HepG2 (cell line): ENCODE measurements at regions not wholly inside any gene's neighbourhood (a gene's known extent, or its start where the extent isn't known, plus 50 kb on each side); places are given as distances from the start of the nearest gene placed in this dataset.

Experiments
- ATAC-seq: fragments of 200-7000 bp; cut with Tn5 transposase; 3 replicates; pipeline ENCODE4 v1.9.1; 2020; ENCODE audit warnings: mild to moderate bottlenecking, moderate library complexity
- BruUV-seq: library from RNA; stranded (reverse); fragments of 400-500 nt; replicated peaks from 2 replicates; lab custom pipeline; 2021; lab: Mats Ljungman, UMichigan
- CTCF ChIA-PET: fragments of 300-600 bp; formaldehyde crosslinking; extraction: SDS; loops from one replicate; lab custom pipeline; 2021; ENCODE audit warnings: low total read pairs, inconsistent platforms, low intra/inter-chr PET ratio; lab: Yijun Ruan, JAX
- POLR2A ChIA-PET: fragments of 350-600 bp; sonication (Branson Sonifier 250); formaldehyde crosslinking; loops from one replicate; lab custom pipeline; 2020; ENCODE audit warnings: antibody characterized with exemption, inconsistent platforms; lab: Yijun Ruan, JAX
- DNase-seq: peaks from one replicate; pipeline ENCODE4 v3.0.0-alpha.2; 2015; ENCODE audit warnings: low spot score
- FAIRE-seq: peaks from 3 replicates; lab custom pipeline; 2011; peaks lifted over from hg19 to GRCh38; lab: Jason Lieb, UNC
- H2AFZ ChIP-seq: one replicate; pipeline ENCODE4 v1.6.1; 2011; ENCODE audit warnings: low read length, inconsistent platforms
- H3K27ac ChIP-seq: fragments of 300-600 bp; 3 replicates; pipeline ENCODE4 v1.8.0; 2011; ENCODE audit warnings: mixed run types, mild to moderate bottlenecking, mixed read lengths, low read length, inconsistent platforms; ENCODE audit not compliant: insufficient read depth; ENCODE audit errors: extremely low read length
- H3K27me3 ChIP-seq, 2 experiments: fragments of 200-600 bp in 1 of 2; 2 replicates in 1 of 2; 3 replicates in 1 of 2; pipeline versions ENCODE4 v1.6.0 to v1.8.0; 2011; ENCODE audit warnings: low read length in 2 of 2, mild to moderate bottlenecking in 2 of 2, moderate library complexity in 2 of 2, inconsistent platforms in 1 of 2; ENCODE audit not compliant: insufficient read depth in 2 of 2, control insufficient read depth in 1 of 2
- H3K36me3 ChIP-seq, 2 experiments: fragments of 200-600 bp in 1 of 2; replicated peaks in 1 of 2; 2 replicates in 1 of 2; 3 replicates in 1 of 2; pipeline versions ENCODE4 v1.5.1 to v1.8.0; 2011; ENCODE audit warnings: low read length in 2 of 2, inconsistent platforms in 1 of 2; ENCODE audit not compliant: insufficient read depth in 2 of 2, control insufficient read depth in 1 of 2
- H3K4me1 ChIP-seq: 2 replicates; pipeline ENCODE4 v1.5.1; 2012; ENCODE audit warnings: low read length, inconsistent platforms; ENCODE audit not compliant: insufficient read depth
- H3K4me2 ChIP-seq: 2 replicates; pipeline ENCODE4 v1.6.0; 2011; ENCODE audit warnings: low read depth, low read length, inconsistent platforms
- H3K4me3 ChIP-seq, 3 experiments: fragments of 200-600 bp in 1 of 3; sonication (generic), shearing (Covaris generic) in 1 of 3; replicated peaks in 1 of 3; 2 replicates each; pipeline ENCODE4 v1.5.1; 2011 to 2016; ENCODE audit warnings: low read length in 3 of 3, inconsistent platforms in 2 of 3, low read depth in 2 of 3, mild to moderate bottlenecking in 2 of 3, control low read depth in 1 of 3, mixed read lengths in 1 of 3; ENCODE audit not compliant: insufficient read depth in 1 of 3
- H3K79me2 ChIP-seq: one replicate; pipeline ENCODE4 v1.6.1; 2011; ENCODE audit warnings: low read length, inconsistent platforms; ENCODE audit not compliant: insufficient read depth
- H3K9ac ChIP-seq: 2 replicates; pipeline ENCODE4 v1.6.0; 2011; ENCODE audit warnings: mild to moderate bottlenecking, low read depth, low read length, inconsistent platforms; ENCODE audit not compliant: insufficient read depth
- H3K9me3 ChIP-seq: 2 replicates; pipeline ENCODE4 v1.5.1; 2012; ENCODE audit warnings: mild to moderate bottlenecking, low read length
- H4K20me1 ChIP-seq: 2 replicates; pipeline ENCODE4 v1.6.0; 2011; ENCODE audit warnings: inconsistent platforms, mild to moderate bottlenecking, low read length, moderate library complexity; ENCODE audit not compliant: insufficient read depth
- DMTF1 ChIP-seq: sonication (generic); formaldehyde crosslinking; IDR thresholded peaks from 2 replicates; pipeline ENCODE4 v1.4.0; 2020; ENCODE audit warnings: mild to moderate bottlenecking, missing genetic modification reagents
- EHMT2 ChIP-seq: fragments of 200-600 bp; sonication (generic); IDR thresholded peaks from 2 replicates; pipeline ENCODE4 v1.7.0; 2017; ENCODE audit warnings: antibody characterized with exemption, low read depth, low read length, borderline replicate concordance
- GTF3A ChIP-seq: sonication (generic); formaldehyde crosslinking; conservative IDR thresholded peaks from 2 replicates; pipeline ENCODE4 v1.4.0; 2020; ENCODE audit warnings: mild to moderate bottlenecking, missing genetic modification reagents
- HMGA1 ChIP-seq: sonication (generic); formaldehyde crosslinking; conservative IDR thresholded peaks from 2 replicates; pipeline ENCODE4 v1.4.0; 2020; ENCODE audit warnings: missing genetic modification reagents
- KMT2B ChIP-seq: IDR thresholded peaks from 2 replicates; pipeline ENCODE4 v1.6.1; 2016; ENCODE audit warnings: missing genetic modification reagents, missing compliant biosample characterization
- PLRG1 ChIP-seq: fragments of 450-650 bp; conservative IDR thresholded peaks from 2 replicates; pipeline ENCODE4 v1.6.1; 2016
- SETDB1 ChIP-seq: sonication (generic); formaldehyde crosslinking; IDR thresholded peaks from 2 replicates; pipeline ENCODE4 v1.5.1; 2020; ENCODE audit warnings: missing genetic modification reagents, mild to moderate bottlenecking, borderline replicate concordance
- USF2 ChIP-seq, 2 experiments: sonication (generic) in 1 of 2; formaldehyde crosslinking in 1 of 2; IDR thresholded peaks; 2 replicates each; pipeline versions ENCODE4 v1.5.1 to v1.6.1; 2011 to 2020; ENCODE audit warnings: borderline replicate concordance in 1 of 2, low read depth in 1 of 2, low read length in 1 of 2, mild to moderate bottlenecking in 1 of 2, missing genetic modification reagents in 1 of 2, moderate library complexity in 1 of 2
- ZBTB39 ChIP-seq: sonication (generic); formaldehyde crosslinking; IDR thresholded peaks from 2 replicates; pipeline ENCODE4 v1.5.0; 2020; ENCODE audit warnings: missing genetic modification reagents
- ZNF24 ChIP-seq: fragments of 450-650 bp; IDR thresholded peaks from 2 replicates; pipeline ENCODE4 v1.6.1; 2017; ENCODE audit warnings: antibody characterized with exemption, mild to moderate bottlenecking
- ZNF468 ChIP-seq: sonication (generic); formaldehyde crosslinking; IDR thresholded peaks from 2 replicates; pipeline ENCODE4 v1.8.0; 2022; ENCODE audit warnings: mild to moderate bottlenecking, moderate library complexity, missing genetic modification reagents
- WGBS: methylation state at CpG from one replicate; pipeline ENCODE4 v1.1.6; 2017; ENCODE audit warnings: low lambda C conversion rate; 5-methylcytosine and 5-hydroxymethylcytosine counted together
- in situ Hi-C: cut with HindIII; loops from 2 replicates; pipeline ENCODE4 v1.10.0; 2017; ENCODE audit warnings: low pct_unique_long_range_greater_than_20kb; ENCODE audit not compliant: extremely low pct_ligation_motif_present
- intact Hi-C: fragments of 100-400 bp; cut with micrococcal nuclease; formaldehyde crosslinking; loops from one replicate; pipeline ENCODE4 v1.10.0; 2022; ENCODE audit not compliant: unreplicated experiment
- TF ChIP-seq, protein P1 (sequence below): sonication (generic); formaldehyde crosslinking; IDR thresholded peaks from 2 replicates; pipeline ENCODE4 v1.8.1; 2023; ENCODE audit warnings: mild to moderate bottlenecking, missing genetic modification reagents
- TF ChIP-seq, protein P2 (sequence below): IDR thresholded peaks from 2 replicates; pipeline ENCODE4 v1.6.1; 2016; ENCODE audit warnings: low read depth, borderline replicate concordance
- TF ChIP-seq, protein P3 (sequence below): IDR thresholded peaks from 2 replicates; pipeline ENCODE4 v1.6.1; 2016; ENCODE audit warnings: control low read depth
- TF ChIP-seq, protein P4 (sequence below): sonication (generic); formaldehyde crosslinking; IDR thresholded peaks from 2 replicates; pipeline ENCODE4 v1.8.0; 2022; ENCODE audit warnings: mild to moderate bottlenecking, missing genetic modification reagents

GRCh38 chr12:78383414-78383813 lies 481.2 kb upstream of the SYT1 start:
- H3K27me3 ChIP-seq = no peaks in the 10 kb centered on the region
- H3K27ac ChIP-seq = no peak overlapping the region
- BruUV-seq = no TSS peak
- DNase-seq (no peak), FAIRE-seq (no peak), ATAC-seq (no peak)
- CTCF ChIA-PET = no interaction called here
- intact Hi-C loops (no loop called here), in situ Hi-C loops (no loop called here)
- no peak overlapping the region for H3K4me2 ChIP-seq
- 0% methylated on average over 2 of the region's 2 CpGs for WGBS
- no peaks in the 10 kb centered on the region for H4K20me1 ChIP-seq
- H3K4me1 ChIP-seq = no peaks in the 10 kb centered on the region
- peaks cover 18% of the 10 kb centered on the region for H3K9me3 ChIP-seq
- no peaks in the 10 kb centered on the region for H3K36me3 ChIP-seq
- no peak overlapping the region for H2AFZ ChIP-seq
- no peaks in the 10 kb centered on the region for H3K79me2 ChIP-seq
- no peak overlapping the region for H3K9ac ChIP-seq
- no peak overlapping the region for H3K4me3 ChIP-seq
- POLR2A ChIA-PET = no interaction called here
- TF ChIP-seq KMT2B (CRISPR knock-in tag) (no peak), SETDB1 (CRISPR knock-in tag) (no peak), ZBTB39 (CRISPR knock-in tag) (no peak), USF2 (IDR thresholded peaks at IDR 0.05; ENCODE audit: low read depth, low read length) (no peak), USF2 (CRISPR knock-in tag; IDR thresholded peaks at IDR 0.05; ENCODE audit: borderline replicate concordance) (no peak), ZNF24 (no peak), DMTF1 (CRISPR knock-in tag) (no peak), HMGA1 (no peak), PLRG1 (no peak), ZNF468 (CRISPR knock-in tag) (no peak), GTF3A (no peak), EHMT2 (no peak)
- TF ChIP-seq, protein P1, sequence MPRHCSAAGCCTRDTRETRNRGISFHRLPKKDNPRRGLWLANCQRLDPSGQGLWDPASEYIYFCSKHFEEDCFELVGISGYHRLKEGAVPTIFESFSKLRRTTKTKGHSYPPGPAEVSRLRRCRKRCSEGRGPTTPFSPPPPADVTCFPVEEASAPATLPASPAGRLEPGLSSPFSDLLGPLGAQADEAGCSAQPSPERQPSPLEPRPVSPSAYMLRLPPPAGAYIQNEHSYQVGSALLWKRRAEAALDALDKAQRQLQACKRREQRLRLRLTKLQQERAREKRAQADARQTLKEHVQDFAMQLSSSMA = no peak
- TF ChIP-seq, protein P2, sequence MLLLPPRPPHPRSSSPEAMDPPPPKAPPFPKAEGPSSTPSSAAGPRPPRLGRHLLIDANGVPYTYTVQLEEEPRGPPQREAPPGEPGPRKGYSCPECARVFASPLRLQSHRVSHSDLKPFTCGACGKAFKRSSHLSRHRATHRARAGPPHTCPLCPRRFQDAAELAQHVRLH (CRISPR knock-in tag) = no peak
- TF ChIP-seq, protein P3, sequence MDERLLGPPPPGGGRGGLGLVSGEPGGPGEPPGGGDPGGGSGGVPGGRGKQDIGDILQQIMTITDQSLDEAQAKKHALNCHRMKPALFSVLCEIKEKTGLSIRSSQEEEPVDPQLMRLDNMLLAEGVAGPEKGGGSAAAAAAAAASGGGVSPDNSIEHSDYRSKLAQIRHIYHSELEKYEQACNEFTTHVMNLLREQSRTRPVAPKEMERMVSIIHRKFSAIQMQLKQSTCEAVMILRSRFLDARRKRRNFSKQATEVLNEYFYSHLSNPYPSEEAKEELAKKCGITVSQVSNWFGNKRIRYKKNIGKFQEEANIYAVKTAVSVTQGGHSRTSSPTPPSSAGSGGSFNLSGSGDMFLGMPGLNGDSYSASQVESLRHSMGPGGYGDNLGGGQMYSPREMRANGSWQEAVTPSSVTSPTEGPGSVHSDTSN (CRISPR knock-in tag) = no peak
- TF ChIP-seq, protein P4, sequence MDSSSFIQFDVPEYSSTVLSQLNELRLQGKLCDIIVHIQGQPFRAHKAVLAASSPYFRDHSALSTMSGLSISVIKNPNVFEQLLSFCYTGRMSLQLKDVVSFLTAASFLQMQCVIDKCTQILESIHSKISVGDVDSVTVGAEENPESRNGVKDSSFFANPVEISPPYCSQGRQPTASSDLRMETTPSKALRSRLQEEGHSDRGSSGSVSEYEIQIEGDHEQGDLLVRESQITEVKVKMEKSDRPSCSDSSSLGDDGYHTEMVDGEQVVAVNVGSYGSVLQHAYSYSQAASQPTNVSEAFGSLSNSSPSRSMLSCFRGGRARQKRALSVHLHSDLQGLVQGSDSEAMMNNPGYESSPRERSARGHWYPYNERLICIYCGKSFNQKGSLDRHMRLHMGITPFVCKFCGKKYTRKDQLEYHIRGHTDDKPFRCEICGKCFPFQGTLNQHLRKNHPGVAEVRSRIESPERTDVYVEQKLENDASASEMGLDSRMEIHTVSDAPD (CRISPR knock-in tag) = no peak
